ENCODE measurements at regions not wholly inside any gene's neighbourhood (a gene's known extent, or its start where the extent isn't known, plus 50 kb on each side); places are given as distances from the start of the nearest gene placed in this dataset.

- Mint-ChIP-seq H3K9me3 (peaks cover 6% of the 10 kb centered on the region), H3K36me3 (0 out of 2 replicates have a peak, but pooled peaks cover 2% of the 10 kb centered on the region), H3K4me3 (no peak overlapping the region), H3K27ac (no peak overlapping the region), H3K27me3 (ENCODE audit: low read depth) (peaks cover 2% of the 10 kb centered on the region; the same call in 1 of the 2 replicates), H3K4me1 (no peaks in the 10 kb centered on the region)
- no peak for TF ChIP-seq ATF3 (CRISPR knock-in tag; conservative IDR thresholded peaks at IDR 0.05)
- no peak for TF ChIP-seq NFYB (CRISPR knock-in tag; conservative IDR thresholded peaks at IDR 0.05; ENCODE audit: low read depth)
- no peak for TF ChIP-seq ZNF232 (CRISPR knock-in tag; IDR thresholded peaks at IDR 0.05)
- no peak for TF ChIP-seq FOXP1 (CRISPR knock-in tag; IDR thresholded peaks at IDR 0.05; ENCODE audit: borderline replicate concordance)
- TF ChIP-seq, protein P1, sequence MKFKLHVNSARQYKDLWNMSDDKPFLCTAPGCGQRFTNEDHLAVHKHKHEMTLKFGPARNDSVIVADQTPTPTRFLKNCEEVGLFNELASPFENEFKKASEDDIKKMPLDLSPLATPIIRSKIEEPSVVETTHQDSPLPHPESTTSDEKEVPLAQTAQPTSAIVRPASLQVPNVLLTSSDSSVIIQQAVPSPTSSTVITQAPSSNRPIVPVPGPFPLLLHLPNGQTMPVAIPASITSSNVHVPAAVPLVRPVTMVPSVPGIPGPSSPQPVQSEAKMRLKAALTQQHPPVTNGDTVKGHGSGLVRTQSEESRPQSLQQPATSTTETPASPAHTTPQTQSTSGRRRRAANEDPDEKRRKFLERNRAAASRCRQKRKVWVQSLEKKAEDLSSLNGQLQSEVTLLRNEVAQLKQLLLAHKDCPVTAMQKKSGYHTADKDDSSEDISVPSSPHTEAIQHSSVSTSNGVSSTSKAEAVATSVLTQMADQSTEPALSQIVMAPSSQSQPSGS (CRISPR knock-in tag; IDR thresholded peaks at IDR 0.05; ENCODE audit: borderline replicate concordance, low read depth): no peak
- TF ChIP-seq CREM (CRISPR knock-in tag; IDR thresholded peaks at IDR 0.05): no peak
- no peak for ATAC-seq
- POLR2A ChIA-PET: no interaction called here
- DNase-seq (ENCODE audit: low spot score): no peak
- CTCF ChIA-PET: no interaction called here
Observed at GRCh38 chr21:32889596-32889995, 118.0 kb upstream of the PAXBP1 start.

DNA sequence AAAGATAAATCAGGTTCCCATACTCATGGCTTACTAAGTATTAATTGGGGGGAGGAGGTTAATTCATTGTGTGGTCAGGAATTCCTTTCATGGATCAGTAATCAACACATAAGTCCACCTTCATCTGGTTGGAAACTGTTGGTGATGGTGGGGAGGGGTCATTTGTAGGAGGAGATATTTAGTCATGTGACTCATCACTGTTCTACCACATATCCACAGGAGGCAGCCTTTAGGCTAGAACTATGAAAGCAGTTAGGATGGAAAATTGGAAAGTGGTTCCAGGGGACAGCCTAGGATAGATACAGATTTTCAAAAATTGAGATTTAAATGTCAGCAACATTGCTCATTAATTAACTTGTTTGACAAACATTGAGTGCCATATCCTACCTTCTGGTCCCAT, 122.8 kb upstream of the PAXBP1 start:
- POLR2A ChIA-PET: no interaction called here
- 0 out of 2 replicates have a peak, but pooled peaks cover 2% of the 10 kb centered on the region for H3K36me3 Mint-ChIP-seq
- DNase-seq (ENCODE audit: low spot score): no peak
- H3K27ac Mint-ChIP-seq: no peak overlapping the region
- TF ChIP-seq CDX4 (CRISPR knock-in tag; IDR thresholded peaks at IDR 0.05; ENCODE audit: borderline replicate concordance) (no peak), MLX (CRISPR knock-in tag; IDR thresholded peaks at IDR 0.05) (no peak), GRHL2 (CRISPR knock-in tag; IDR thresholded peaks at IDR 0.05; ENCODE audit: insufficient replicate concordance, severe bottlenecking) (no peak), ZNF121 (CRISPR knock-in tag; IDR thresholded peaks at IDR 0.05) (no peak)
- TF ChIP-seq, protein P2, sequence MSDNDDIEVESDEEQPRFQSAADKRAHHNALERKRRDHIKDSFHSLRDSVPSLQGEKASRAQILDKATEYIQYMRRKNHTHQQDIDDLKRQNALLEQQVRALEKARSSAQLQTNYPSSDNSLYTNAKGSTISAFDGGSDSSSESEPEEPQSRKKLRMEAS (CRISPR knock-in tag; IDR thresholded peaks at IDR 0.05): no peak
- TF ChIP-seq, protein P3, sequence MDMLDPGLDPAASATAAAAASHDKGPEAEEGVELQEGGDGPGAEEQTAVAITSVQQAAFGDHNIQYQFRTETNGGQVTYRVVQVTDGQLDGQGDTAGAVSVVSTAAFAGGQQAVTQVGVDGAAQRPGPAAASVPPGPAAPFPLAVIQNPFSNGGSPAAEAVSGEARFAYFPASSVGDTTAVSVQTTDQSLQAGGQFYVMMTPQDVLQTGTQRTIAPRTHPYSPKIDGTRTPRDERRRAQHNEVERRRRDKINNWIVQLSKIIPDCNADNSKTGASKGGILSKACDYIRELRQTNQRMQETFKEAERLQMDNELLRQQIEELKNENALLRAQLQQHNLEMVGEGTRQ (CRISPR knock-in tag; IDR thresholded peaks at IDR 0.05): no peak; the same call in 1 of the 2 replicates
- TF ChIP-seq, protein P1 (CRISPR knock-in tag; IDR thresholded peaks at IDR 0.05; ENCODE audit: borderline replicate concordance, low read depth): no peak
- H3K9me3 Mint-ChIP-seq: peaks cover 19% of the 10 kb centered on the region
- no peaks in the 10 kb centered on the region for H3K4me1 Mint-ChIP-seq
- CTCF ChIA-PET: interaction anchor here (1.0 kb wide), 1 partner anchor 10 kb away, joined by 3 read pairs; no protein-coding TSS in a partner anchor
- ATAC-seq: no peak
- peaks cover 6% of the 10 kb centered on the region for H3K27me3 Mint-ChIP-seq (ENCODE audit: low read depth)
- no peak overlapping the region for H3K4me3 Mint-ChIP-seq

DNA sequence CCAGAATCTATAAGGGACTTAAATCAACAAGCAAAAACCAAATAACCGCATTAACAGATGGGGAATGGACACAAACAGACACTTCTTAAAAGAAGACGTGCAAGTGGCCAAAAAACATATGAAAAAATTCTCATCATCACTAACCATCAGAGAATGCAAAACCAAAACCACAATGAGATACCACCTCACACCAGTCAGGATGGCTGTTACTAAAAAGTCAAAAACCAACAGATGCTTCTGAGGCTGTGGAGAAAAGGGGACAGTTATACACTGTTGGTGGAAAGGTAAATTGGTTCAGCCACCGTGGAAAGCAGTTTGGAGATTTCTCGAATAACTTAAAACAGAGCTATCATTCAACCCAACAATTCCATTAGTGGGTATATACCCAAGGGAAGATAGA, 124.9 kb upstream of the OLIG2 start:
- H3K9me3 Mint-ChIP-seq: peaks cover 1% of the 10 kb centered on the region
- CTCF ChIA-PET: no interaction called here

More for the DNA sequence above, 124.9 kb upstream of the OLIG2 start:
- DNase-seq (ENCODE audit: low spot score) (no peak), ATAC-seq (no peak)
- Mint-ChIP-seq H3K4me3 (no peak overlapping the region), H3K4me1 (no peaks in the 10 kb centered on the region), H3K36me3 (no peaks in the 10 kb centered on the region), H3K27me3 (ENCODE audit: low read depth) (peaks cover 4% of the 10 kb centered on the region; the same call in 1 of the 2 replicates), H3K27ac (no peak overlapping the region)
- TF ChIP-seq, protein P4, sequence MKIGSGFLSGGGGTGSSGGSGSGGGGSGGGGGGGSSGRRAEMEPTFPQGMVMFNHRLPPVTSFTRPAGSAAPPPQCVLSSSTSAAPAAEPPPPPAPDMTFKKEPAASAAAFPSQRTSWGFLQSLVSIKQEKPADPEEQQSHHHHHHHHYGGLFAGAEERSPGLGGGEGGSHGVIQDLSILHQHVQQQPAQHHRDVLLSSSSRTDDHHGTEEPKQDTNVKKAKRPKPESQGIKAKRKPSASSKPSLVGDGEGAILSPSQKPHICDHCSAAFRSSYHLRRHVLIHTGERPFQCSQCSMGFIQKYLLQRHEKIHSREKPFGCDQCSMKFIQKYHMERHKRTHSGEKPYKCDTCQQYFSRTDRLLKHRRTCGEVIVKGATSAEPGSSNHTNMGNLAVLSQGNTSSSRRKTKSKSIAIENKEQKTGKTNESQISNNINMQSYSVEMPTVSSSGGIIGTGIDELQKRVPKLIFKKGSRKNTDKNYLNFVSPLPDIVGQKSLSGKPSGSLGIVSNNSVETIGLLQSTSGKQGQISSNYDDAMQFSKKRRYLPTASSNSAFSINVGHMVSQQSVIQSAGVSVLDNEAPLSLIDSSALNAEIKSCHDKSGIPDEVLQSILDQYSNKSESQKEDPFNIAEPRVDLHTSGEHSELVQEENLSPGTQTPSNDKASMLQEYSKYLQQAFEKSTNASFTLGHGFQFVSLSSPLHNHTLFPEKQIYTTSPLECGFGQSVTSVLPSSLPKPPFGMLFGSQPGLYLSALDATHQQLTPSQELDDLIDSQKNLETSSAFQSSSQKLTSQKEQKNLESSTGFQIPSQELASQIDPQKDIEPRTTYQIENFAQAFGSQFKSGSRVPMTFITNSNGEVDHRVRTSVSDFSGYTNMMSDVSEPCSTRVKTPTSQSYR (CRISPR knock-in tag; IDR thresholded peaks at IDR 0.05): no peak
- no peak for TF ChIP-seq ZNF512 (CRISPR knock-in tag; IDR thresholded peaks at IDR 0.05; ENCODE audit: borderline replicate concordance)
- TF ChIP-seq ZNF232 (CRISPR knock-in tag; IDR thresholded peaks at IDR 0.05): no peak
- TF ChIP-seq NFE2L1 (CRISPR knock-in tag; IDR thresholded peaks at IDR 0.05): no peak
- TF ChIP-seq JAZF1 (CRISPR knock-in tag; IDR thresholded peaks at IDR 0.05): no peak
- TF ChIP-seq SMAD4 (CRISPR knock-in tag; IDR thresholded peaks at IDR 0.05): no peak
- TF ChIP-seq ZNF671 (CRISPR knock-in tag; IDR thresholded peaks at IDR 0.05): no peak
- TF ChIP-seq MLX (CRISPR knock-in tag; IDR thresholded peaks at IDR 0.05): no peak
- POLR2A ChIA-PET: interaction anchor here (0.6 kb wide), 1 partner anchor 24 kb away, joined by 3 read pairs; no protein-coding TSS in a partner anchor
